HEK293 (cell line): ENCODE measurements at regions not wholly inside any gene's neighbourhood (a gene's known extent, or its start where the extent isn't known, plus 50 kb on each side); places are given as distances from the start of the nearest gene placed in this dataset.

Experiments used
- CTCF ChIA-PET: fragments of 350-600 bp; formaldehyde crosslinking; extraction: SDS; loops from one replicate; lab custom pipeline; 2021; ENCODE audit warnings: antibody characterized with exemption; lab: Yijun Ruan, JAX
- POLR2A ChIA-PET: fragments of 300-600 bp; formaldehyde crosslinking; extraction: SDS; loops from one replicate; lab custom pipeline; 2020; ENCODE audit warnings: antibody characterized with exemption, inconsistent platforms; lab: Yijun Ruan, JAX
- H3K27ac ChIP-seq: fragments of 200-500 bp; sonication (Bioruptor generic); 2 replicates; pipeline ENCODE4 v1.5.1; 2014; ENCODE audit warnings: low read depth, low read length, control low read depth, inconsistent platforms; ENCODE audit errors: extremely low read depth
- H3K36me3 ChIP-seq, 2 experiments: fragments of 200-500 bp in 1 of 2; sonication (Bioruptor generic) in 1 of 2; 1 replicate in 1 of 2; 2 replicates in 1 of 2; pipeline ENCODE4 v1.5.1; 2014 to 2017; ENCODE audit warnings: inconsistent platforms in 2 of 2, low read length in 2 of 2; ENCODE audit not compliant: control insufficient read depth in 2 of 2, insufficient read depth in 1 of 2
- H3K4me1 ChIP-seq: fragments of 200-500 bp; sonication (Bioruptor generic); 2 replicates; pipeline ENCODE4 v1.5.1; 2014; ENCODE audit warnings: mild to moderate bottlenecking, low read length, inconsistent platforms; ENCODE audit not compliant: control insufficient read depth, insufficient read depth
- H3K4me3 ChIP-seq: 2 replicates; pipeline ENCODE4 v1.5.1; 2011; ENCODE audit warnings: low read depth, mild to moderate bottlenecking, control low read depth, low read length, moderate library complexity
- H3K9me3 ChIP-seq: fragments of 200-500 bp; sonication (Bioruptor generic); 2 replicates; pipeline ENCODE4 v1.5.1; 2014; ENCODE audit warnings: low read depth, low read length, inconsistent platforms; ENCODE audit not compliant: control insufficient read depth, insufficient read depth
- BCL11B ChIP-seq: fragments of 450-650 bp; formaldehyde crosslinking; IDR thresholded peaks from 2 replicates; pipeline ENCODE4 v1.5.1; 2016; ENCODE audit warnings: low read depth, missing biosample characterization, missing genetic modification characterization
- EGR2 ChIP-seq: fragments of 450-650 bp; formaldehyde crosslinking; IDR thresholded peaks from 2 replicates; pipeline ENCODE4 v1.5.1; 2016; ENCODE audit warnings: low read depth, missing biosample characterization, missing genetic modification characterization
- FEZF1 ChIP-seq: fragments of 450-650 bp; formaldehyde crosslinking; IDR thresholded peaks from 2 replicates; pipeline ENCODE4 v1.5.1; 2016; ENCODE audit warnings: missing biosample characterization, missing genetic modification characterization
- GFI1B ChIP-seq: fragments of 450-650 bp; formaldehyde crosslinking; IDR thresholded peaks from 2 replicates; pipeline ENCODE4 v1.5.1; 2016; ENCODE audit warnings: missing biosample characterization, missing genetic modification characterization
- HOXA7 ChIP-seq: sonication (generic); formaldehyde crosslinking; IDR thresholded peaks from 2 replicates; pipeline ENCODE4 v1.8.1; 2022; ENCODE audit warnings: missing genetic modification reagents, borderline replicate concordance
- MEIS1 ChIP-seq: sonication (generic); formaldehyde crosslinking; IDR thresholded peaks from 2 replicates; pipeline ENCODE4 v1.8.1; 2022; ENCODE audit warnings: missing genetic modification reagents, mild to moderate bottlenecking, borderline replicate concordance
- SCRT1 ChIP-seq: fragments of 450-650 bp; formaldehyde crosslinking; IDR thresholded peaks from 2 replicates; pipeline ENCODE4 v1.5.1; 2016; ENCODE audit warnings: missing biosample characterization, missing genetic modification characterization, borderline replicate concordance
- SP3 ChIP-seq: fragments of 450-650 bp; formaldehyde crosslinking; IDR thresholded peaks from 2 replicates; pipeline ENCODE4 v1.5.1; 2016; ENCODE audit warnings: missing biosample characterization, missing genetic modification characterization
- TSHZ1 ChIP-seq: fragments of 450-650 bp; formaldehyde crosslinking; IDR thresholded peaks from 2 replicates; pipeline ENCODE4 v1.5.1; 2016; ENCODE audit warnings: missing biosample characterization, missing genetic modification characterization, borderline replicate concordance
- ZBTB21 ChIP-seq: fragments of 450-650 bp; formaldehyde crosslinking; IDR thresholded peaks from 2 replicates; pipeline ENCODE4 v1.5.1; 2017; ENCODE audit warnings: missing biosample characterization, missing genetic modification characterization
- ZNF138 ChIP-seq: fragments of 450-650 bp; formaldehyde crosslinking; IDR thresholded peaks from 2 replicates; pipeline ENCODE4 v1.5.1; 2016; ENCODE audit warnings: missing biosample characterization, missing genetic modification characterization, borderline replicate concordance
- ZNF184 ChIP-seq: fragments of 450-650 bp; IDR thresholded peaks from 2 replicates; pipeline ENCODE4 v1.5.1; 2018; ENCODE audit warnings: missing biosample characterization, mild to moderate bottlenecking, missing genetic modification characterization
- ZNF202 ChIP-seq: fragments of 450-650 bp; formaldehyde crosslinking; IDR thresholded peaks from 2 replicates; pipeline ENCODE4 v1.5.1; 2016; ENCODE audit warnings: missing biosample characterization, missing genetic modification characterization, borderline replicate concordance
- ZNF248 ChIP-seq: fragments of 450-650 bp; formaldehyde crosslinking; IDR thresholded peaks from 2 replicates; pipeline ENCODE4 v1.5.1; 2017; ENCODE audit warnings: missing biosample characterization, missing genetic modification characterization
- ZNF302 ChIP-seq: fragments of 450-650 bp; formaldehyde crosslinking; IDR thresholded peaks from 2 replicates; pipeline ENCODE4 v1.5.1; 2016; ENCODE audit warnings: missing biosample characterization, missing genetic modification characterization, low read depth
- ZNF549 ChIP-seq: fragments of 450-650 bp; IDR thresholded peaks from 2 replicates; pipeline ENCODE4 v1.5.1; 2018; ENCODE audit warnings: missing biosample characterization, missing genetic modification characterization, mild to moderate bottlenecking, inconsistent platforms, moderate library complexity
- ZNF660 ChIP-seq: fragments of 450-650 bp; IDR thresholded peaks from 2 replicates; pipeline ENCODE4 v1.5.1; 2018; ENCODE audit warnings: missing biosample characterization, mild to moderate bottlenecking, missing genetic modification characterization
- ZNF707 ChIP-seq: fragments of 450-650 bp; formaldehyde crosslinking; IDR thresholded peaks from 2 replicates; pipeline ENCODE4 v1.5.1; 2016; ENCODE audit warnings: missing biosample characterization, missing genetic modification characterization
- TF ChIP-seq, protein P1 (sequence below): fragments of 450-650 bp; formaldehyde crosslinking; IDR thresholded peaks from 2 replicates; pipeline ENCODE4 v1.5.1; 2016; ENCODE audit warnings: missing biosample characterization, missing genetic modification characterization
- TF ChIP-seq, protein P2 (sequence below): fragments of 450-650 bp; formaldehyde crosslinking; IDR thresholded peaks from 2 replicates; pipeline ENCODE4; 2016; ENCODE audit warnings: missing biosample characterization, missing genetic modification characterization
- TF ChIP-seq, protein P3 (sequence below): fragments of 450-650 bp; IDR thresholded peaks from 2 replicates; pipeline ENCODE4 v1.5.1; 2018; ENCODE audit warnings: missing biosample characterization, missing genetic modification characterization
- TF ChIP-seq, protein P4 (sequence below): fragments of 450-650 bp; formaldehyde crosslinking; IDR thresholded peaks from 2 replicates; pipeline ENCODE4 v1.5.1; 2016; ENCODE audit warnings: missing biosample characterization, missing genetic modification characterization

DNA sequence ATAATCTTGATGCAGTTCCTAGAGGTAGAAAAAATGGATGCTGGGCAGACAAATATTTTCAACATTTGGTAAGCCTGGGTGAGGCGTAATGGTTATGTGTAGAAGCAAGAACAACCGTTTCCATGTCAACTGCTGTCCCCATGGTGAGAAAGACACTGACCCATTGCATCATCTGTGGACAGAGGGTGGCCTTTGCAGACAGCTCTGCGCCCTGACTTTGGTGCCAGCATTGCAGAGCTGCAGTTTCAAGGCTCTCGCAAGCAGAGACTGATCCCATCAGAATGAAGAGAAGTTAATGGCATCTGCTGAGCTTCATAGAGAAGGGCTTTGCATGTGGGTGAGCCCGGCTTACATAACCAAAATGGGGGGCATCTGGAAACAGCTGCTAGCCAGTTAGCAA, 179.0 kb upstream of the ADRA1B start (continued):
- TF ChIP-seq, protein P1, sequence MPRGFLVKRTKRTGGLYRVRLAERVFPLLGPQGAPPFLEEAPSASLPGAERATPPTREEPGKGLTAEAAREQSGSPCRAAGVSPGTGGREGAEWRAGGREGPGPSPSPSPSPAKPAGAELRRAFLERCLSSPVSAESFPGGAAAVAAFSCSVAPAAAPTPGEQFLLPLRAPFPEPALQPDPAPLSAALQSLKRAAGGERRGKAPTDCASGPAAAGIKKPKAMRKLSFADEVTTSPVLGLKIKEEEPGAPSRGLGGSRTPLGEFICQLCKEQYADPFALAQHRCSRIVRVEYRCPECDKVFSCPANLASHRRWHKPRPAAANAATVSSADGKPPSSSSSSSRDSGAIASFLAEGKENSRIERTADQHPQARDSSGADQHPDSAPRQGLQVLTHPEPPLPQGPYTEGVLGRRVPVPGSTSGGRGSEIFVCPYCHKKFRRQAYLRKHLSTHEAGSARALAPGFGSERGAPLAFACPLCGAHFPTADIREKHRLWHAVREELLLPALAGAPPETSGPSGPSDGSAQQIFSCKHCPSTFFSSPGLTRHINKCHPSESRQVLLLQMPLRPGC (tag by site-specific recombination), result no peak

DNA sequence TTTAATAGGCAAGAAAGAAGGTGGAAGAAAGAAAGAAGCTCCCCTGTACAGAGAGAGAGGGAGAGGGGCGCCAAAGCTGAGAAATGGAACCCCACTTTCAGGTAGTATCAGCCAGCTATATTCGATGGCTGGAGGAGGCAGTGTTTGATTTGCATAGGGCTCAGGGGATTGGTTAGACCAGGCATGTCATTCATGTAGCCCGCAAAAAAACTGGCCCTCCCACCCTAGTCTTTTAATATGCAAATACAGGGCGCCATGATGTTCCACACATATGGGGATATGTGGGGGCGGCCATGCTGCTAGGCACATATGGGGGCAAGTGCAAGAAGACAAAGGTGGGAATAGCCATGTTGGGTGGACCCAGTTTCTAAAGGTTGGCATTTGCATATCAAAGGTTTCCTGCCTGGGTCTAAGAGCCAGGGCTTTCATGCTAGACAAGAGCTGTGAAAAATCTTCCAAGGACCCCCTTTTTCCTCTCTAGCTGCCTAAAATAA, 174.4 kb upstream of the ADRA1B start:
- CTCF ChIA-PET, result no interaction called here
- no peak for TF ChIP-seq ZNF707 (tag by site-specific recombination)
- Histone ChIP-seq H3K9me3 (no peaks in the 10 kb centered on the region), H3K4me3 (no peak overlapping the region), H3K4me1 (no peaks in the 10 kb centered on the region), H3K27ac (no peak overlapping the region), H3K36me3 (no peaks in the 10 kb centered on the region)
- POLR2A ChIA-PET, result no interaction called here

DNA sequence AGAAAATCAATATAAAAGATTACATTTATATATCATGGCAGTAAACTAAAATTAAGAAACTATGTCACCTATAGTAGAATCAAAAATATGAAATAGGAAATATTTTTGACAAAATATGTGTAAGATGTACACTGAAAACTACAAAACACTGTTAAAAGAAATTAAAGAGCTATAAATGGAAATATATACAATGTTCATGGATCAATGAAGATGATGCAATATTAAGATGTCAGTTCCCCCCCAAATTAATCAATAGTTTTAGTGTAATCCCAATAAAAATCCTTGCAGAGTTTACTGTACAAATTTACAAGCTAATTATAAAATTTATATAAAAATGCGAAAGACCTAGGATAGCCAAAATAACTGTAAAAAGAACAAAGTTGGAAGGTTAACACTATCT, 173.0 kb upstream of the ADRA1B start:
- TF ChIP-seq SCRT1 (tag by site-specific recombination), result no peak
- TF ChIP-seq ZNF248 (tag by site-specific recombination), result peak; percentile 75; the same call in 1 of the 2 replicates
- no peak for TF ChIP-seq ZNF202 (tag by site-specific recombination)
- no peak for TF ChIP-seq MEIS1 (CRISPR knock-in tag)
- no peak for TF ChIP-seq EGR2 (tag by site-specific recombination)
- TF ChIP-seq HOXA7, result no peak
- no peak for TF ChIP-seq SP3 (tag by site-specific recombination)
- Histone ChIP-seq H3K4me1 (no peaks in the 10 kb centered on the region), H3K4me3 (no peak overlapping the region), H3K36me3 (no peaks in the 10 kb centered on the region), H3K9me3 (no peaks in the 10 kb centered on the region), H3K27ac (no peak overlapping the region)
- ChIA-PET POLR2A (no interaction called here), CTCF (interaction anchor here (0.6 to 0.7 kb wide), 2 partner anchors 244 to 426 kb away, joined by 3 to 5 read pairs; no protein-coding TSS in a partner anchor)

GRCh38 chr5:159746707-159747106, 169.6 kb upstream of the ADRA1B start:
- POLR2A ChIA-PET, result no interaction called here
- TF ChIP-seq ZNF302 (tag by site-specific recombination), result no peak
- TF ChIP-seq ZNF660 (tag by site-specific recombination), result no peak
- no peak for TF ChIP-seq FEZF1 (tag by site-specific recombination)
- no peak for TF ChIP-seq ZNF184 (tag by site-specific recombination)
- no peak for TF ChIP-seq TSHZ1 (tag by site-specific recombination)
- TF ChIP-seq, protein P2, sequence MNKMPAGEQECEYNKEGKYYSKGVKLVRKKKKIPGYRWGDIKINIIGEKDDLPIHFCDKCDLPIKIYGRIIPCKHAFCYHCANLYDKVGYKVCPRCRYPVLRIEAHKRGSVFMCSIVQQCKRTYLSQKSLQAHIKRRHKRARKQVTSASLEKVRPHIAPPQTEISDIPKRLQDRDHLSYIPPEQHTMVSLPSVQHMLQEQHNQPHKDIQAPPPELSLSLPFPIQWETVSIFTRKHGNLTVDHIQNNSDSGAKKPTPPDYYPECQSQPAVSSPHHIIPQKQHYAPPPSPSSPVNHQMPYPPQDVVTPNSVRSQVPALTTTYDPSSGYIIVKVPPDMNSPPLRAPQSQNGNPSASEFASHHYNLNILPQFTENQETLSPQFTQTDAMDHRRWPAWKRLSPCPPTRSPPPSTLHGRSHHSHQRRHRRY (tag by site-specific recombination), result no peak
- TF ChIP-seq ZNF549 (tag by site-specific recombination), result no peak
- TF ChIP-seq, protein P3, sequence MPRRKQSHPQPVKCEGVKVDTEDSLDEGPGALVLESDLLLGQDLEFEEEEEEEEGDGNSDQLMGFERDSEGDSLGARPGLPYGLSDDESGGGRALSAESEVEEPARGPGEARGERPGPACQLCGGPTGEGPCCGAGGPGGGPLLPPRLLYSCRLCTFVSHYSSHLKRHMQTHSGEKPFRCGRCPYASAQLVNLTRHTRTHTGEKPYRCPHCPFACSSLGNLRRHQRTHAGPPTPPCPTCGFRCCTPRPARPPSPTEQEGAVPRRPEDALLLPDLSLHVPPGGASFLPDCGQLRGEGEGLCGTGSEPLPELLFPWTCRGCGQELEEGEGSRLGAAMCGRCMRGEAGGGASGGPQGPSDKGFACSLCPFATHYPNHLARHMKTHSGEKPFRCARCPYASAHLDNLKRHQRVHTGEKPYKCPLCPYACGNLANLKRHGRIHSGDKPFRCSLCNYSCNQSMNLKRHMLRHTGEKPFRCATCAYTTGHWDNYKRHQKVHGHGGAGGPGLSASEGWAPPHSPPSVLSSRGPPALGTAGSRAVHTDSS, result no peak
- TF ChIP-seq GFI1B (tag by site-specific recombination), result no peak
- TF ChIP-seq ZBTB21 (tag by site-specific recombination), result no peak
- no peak for TF ChIP-seq BCL11B (tag by site-specific recombination)
- TF ChIP-seq, protein P4, sequence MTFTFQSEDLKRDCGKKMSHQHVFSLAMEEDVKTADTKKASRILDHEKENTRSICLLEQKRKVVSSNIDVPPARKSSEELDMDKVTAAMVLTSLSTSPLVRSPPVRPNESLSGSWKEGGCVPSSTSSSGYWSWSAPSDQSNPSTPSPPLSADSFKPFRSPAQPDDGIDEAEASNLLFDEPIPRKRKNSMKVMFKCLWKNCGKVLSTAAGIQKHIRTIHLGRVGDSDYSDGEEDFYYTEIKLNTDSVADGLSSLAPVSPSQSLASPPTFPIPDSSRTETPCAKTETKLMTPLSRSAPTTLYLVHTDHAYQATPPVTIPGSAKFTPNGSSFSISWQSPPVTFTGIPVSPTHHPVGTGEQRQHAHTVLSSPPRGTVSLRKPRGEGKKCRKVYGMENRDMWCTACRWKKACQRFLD (tag by site-specific recombination), result no peak
- no peak for TF ChIP-seq ZNF138

More at GRCh38 chr5:159746707-159747106, 169.6 kb upstream of the ADRA1B start:
- no peaks in the 10 kb centered on the region for H3K36me3 ChIP-seq
- CTCF ChIA-PET, result no interaction called here
- H3K4me1 ChIP-seq, result no peaks in the 10 kb centered on the region
- H3K27ac ChIP-seq, result no peak overlapping the region
- H3K9me3 ChIP-seq, result no peaks in the 10 kb centered on the region; the same call in 1 of the 2 replicates
- no peak overlapping the region for H3K4me3 ChIP-seq
